ENCODE measurements at regions not wholly inside any gene's neighbourhood (a gene's known extent, or its start where the extent isn't known, plus 50 kb on each side); places are given as distances from the start of the nearest gene placed in this dataset.

- no peak overlapping the region for H2AFZ ChIP-seq
- peak overlapping the region; percentile 40 for H3K27ac ChIP-seq
- H3K27me3 ChIP-seq = no peaks in the 10 kb centered on the region
- TF ChIP-seq EZH2 (IDR thresholded peaks at IDR 0.05; ENCODE audit: borderline replicate concordance) (no peak), EZH2phosphoT487 (IDR thresholded peaks at IDR 0.05; ENCODE audit: low read depth, severe bottlenecking, unreplicated experiment) (no peak), CTCF (IDR thresholded peaks at IDR 0.05; ENCODE audit: poor library complexity) (no peak)
- H3K36me3 ChIP-seq (replicated peaks; ENCODE audit: insufficient read depth, low read depth) = no peaks in the 10 kb centered on the region
- WGBS (ENCODE audit: low lambda C conversion rate, missing lambda C conversion rate) = 82% methylated on average over 2 of the region's 2 CpGs
- no peaks in the 10 kb centered on the region for H3K9me2 ChIP-seq (replicated peaks; ENCODE audit: insufficient read depth)
- DNase-seq (ENCODE audit: low spot score) = no peak
- H4K20me1 ChIP-seq (ENCODE audit: insufficient read depth, poor library complexity, severe bottlenecking) = no peaks in the 10 kb centered on the region
- H3K4me1 ChIP-seq (ENCODE audit: insufficient read depth) = no peaks in the 10 kb centered on the region
- no peaks in the 10 kb centered on the region for H3K79me2 ChIP-seq
- H3K4me3 ChIP-seq = no peak overlapping the region
- H3K4me2 ChIP-seq = peak overlapping the region; percentile 18
- no peaks in the 10 kb centered on the region for H3K9me3 ChIP-seq (ENCODE audit: low read depth)
Observed at GRCh38 chr1:239730378-239730777, 344.0 kb downstream of the CHRM3 start.

DNA sequence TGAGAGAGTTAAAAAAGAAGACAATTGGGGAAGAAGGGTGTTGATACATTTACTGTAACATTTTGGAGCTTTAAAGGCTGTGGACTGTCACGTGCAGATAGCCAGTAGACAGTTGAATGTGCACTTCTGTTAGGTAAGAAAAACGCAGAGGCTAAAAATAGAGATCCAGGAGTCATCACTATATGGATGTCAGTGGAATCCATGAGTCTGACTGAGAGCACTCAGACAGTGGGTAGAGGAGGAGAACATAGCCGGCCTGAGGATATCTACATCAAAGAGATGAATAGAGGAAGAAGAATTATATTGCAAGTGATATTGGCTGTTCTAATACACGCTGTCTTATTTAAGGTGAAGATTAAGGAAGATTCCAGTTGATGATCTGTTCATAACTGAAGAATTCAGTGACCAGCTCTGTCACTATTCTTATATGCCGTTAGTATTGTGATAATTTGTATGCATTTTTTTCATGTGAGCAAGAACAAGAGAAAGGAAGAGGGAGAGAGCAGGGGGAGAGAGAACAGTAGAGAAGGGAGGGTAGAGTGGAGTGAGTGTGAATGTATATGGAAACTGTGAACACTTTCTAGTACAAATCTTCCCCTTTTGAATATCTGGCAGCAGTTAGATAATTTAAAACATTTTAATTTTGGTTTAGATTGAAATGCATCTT, 344.8 kb downstream of the CHRM3 start:
- peak; percentile 13 for DNase-seq (ENCODE audit: low spot score)
- H3K4me2 ChIP-seq = no peak overlapping the region
- no peak overlapping the region for H3K4me3 ChIP-seq
- 69% methylated on average over 5 of the region's 5 CpGs for WGBS (ENCODE audit: low lambda C conversion rate, missing lambda C conversion rate)
- no peak overlapping the region for H2AFZ ChIP-seq
- H3K4me1 ChIP-seq (ENCODE audit: insufficient read depth) = no peaks in the 10 kb centered on the region
- TF ChIP-seq EZH2phosphoT487 (IDR thresholded peaks at IDR 0.05; ENCODE audit: low read depth, severe bottlenecking, unreplicated experiment) (no peak), EZH2 (IDR thresholded peaks at IDR 0.05; ENCODE audit: borderline replicate concordance) (no peak), CTCF (IDR thresholded peaks at IDR 0.05; ENCODE audit: poor library complexity) (no peak)
- no peaks in the 10 kb centered on the region for H3K79me2 ChIP-seq
- H3K27ac ChIP-seq = peak overlapping the region; percentile 40
- H3K9me2 ChIP-seq (replicated peaks; ENCODE audit: insufficient read depth) = no peaks in the 10 kb centered on the region
- H3K36me3 ChIP-seq (replicated peaks; ENCODE audit: insufficient read depth, low read depth) = no peaks in the 10 kb centered on the region
- H3K9me3 ChIP-seq (ENCODE audit: low read depth) = no peaks in the 10 kb centered on the region
- H3K27me3 ChIP-seq = no peaks in the 10 kb centered on the region
- H4K20me1 ChIP-seq (ENCODE audit: insufficient read depth, poor library complexity, severe bottlenecking) = no peaks in the 10 kb centered on the region

- Histone ChIP-seq H3K4me2 (no peak overlapping the region), H3K4me3 (no peak overlapping the region), H3K4me1 (ENCODE audit: insufficient read depth) (no peaks in the 10 kb centered on the region), H3K9me3 (ENCODE audit: low read depth) (no peaks in the 10 kb centered on the region), H3K27me3 (no peaks in the 10 kb centered on the region), H3K36me3 (replicated peaks; ENCODE audit: insufficient read depth, low read depth) (no peaks in the 10 kb centered on the region), H4K20me1 (ENCODE audit: insufficient read depth, poor library complexity, severe bottlenecking) (no peaks in the 10 kb centered on the region), H3K79me2 (no peaks in the 10 kb centered on the region), H3K9me2 (replicated peaks; ENCODE audit: insufficient read depth) (no peaks in the 10 kb centered on the region), H2AFZ (no peak overlapping the region), H3K27ac (no peak overlapping the region)
- TF ChIP-seq EZH2phosphoT487 (IDR thresholded peaks at IDR 0.05; ENCODE audit: low read depth, severe bottlenecking, unreplicated experiment) (no peak), CTCF (IDR thresholded peaks at IDR 0.05; ENCODE audit: poor library complexity) (no peak), EZH2 (IDR thresholded peaks at IDR 0.05; ENCODE audit: borderline replicate concordance) (no peak)
- WGBS (ENCODE audit: low lambda C conversion rate, missing lambda C conversion rate) = 91% methylated on average over 2 of the region's 2 CpGs
- no peak for DNase-seq (ENCODE audit: low spot score)
Observed at GRCh38 chr1:239732770-239733169, 346.4 kb downstream of the CHRM3 start.

All from hepatocyte (in vitro differentiated cells).